ENCODE measurements at regions not wholly inside any gene's neighbourhood (a gene's known extent, or its start where the extent isn't known, plus 50 kb on each side); places are given as distances from the start of the nearest gene placed in this dataset.
"Not testable (repeated sequence)": the region's sequence is repeated elsewhere in the genome, so short reads cannot be mapped to it uniquely, and the experiment has no call there.

- H2BK12ac ChIP-seq (ENCODE audit: insufficient read length, low read depth, low read length); H3K27me3 Mint-ChIP-seq (ENCODE audit: low read depth); H4K8ac ChIP-seq (replicated peaks; ENCODE audit: insufficient read length, low read depth, low read length); H4K91ac ChIP-seq (ENCODE audit: insufficient read length, low read depth, low read length); H3K14ac ChIP-seq (ENCODE audit: insufficient read depth, low read length); H3K79me2 ChIP-seq (ENCODE audit: insufficient read depth, low read length); H2AK5ac ChIP-seq (ENCODE audit: insufficient read length, low read length); H3K27ac ChIP-seq (ENCODE audit: insufficient read length, low read depth, low read length); H3K23ac ChIP-seq (ENCODE audit: insufficient read length, low read depth, low read length); H2AFZ ChIP-seq (ENCODE audit: low read length); H3K18ac ChIP-seq (ENCODE audit: insufficient read length, low read depth, low read length); H4K20me1 ChIP-seq (ENCODE audit: control insufficient read depth, insufficient read depth, insufficient read length); H3K4me1 Mint-ChIP-seq; H3K23me2 ChIP-seq (ENCODE audit: insufficient read length, low read depth, low read length, poor library complexity, severe bottlenecking); H4K5ac ChIP-seq (ENCODE audit: insufficient read length, low read depth, low read length); H3K9ac ChIP-seq (ENCODE audit: extremely low read depth, insufficient read length, low read length); H3K4me2 ChIP-seq (ENCODE audit: insufficient read depth, insufficient read length, low read length); H3K56ac ChIP-seq (ENCODE audit: insufficient read length, low read depth, low read length); H2BK120ac ChIP-seq (ENCODE audit: low read depth, low read length, poor library complexity, severe bottlenecking); H2BK5ac ChIP-seq (ENCODE audit: insufficient read length, low read length); H3K9me3 ChIP-seq (ENCODE audit: control insufficient read depth, low read depth, low read length); H3K9me3 Mint-ChIP-seq; H2BK20ac ChIP-seq (ENCODE audit: low read depth, low read length, poor library complexity, severe bottlenecking); H3K36me3 Mint-ChIP-seq (ENCODE audit: insufficient read depth in 1 of 3, low read depth in 3 of 3); H3T11ph ChIP-seq (ENCODE audit: low read length); H3K27ac Mint-ChIP-seq; DNase-seq; H3K79me1 ChIP-seq (ENCODE audit: insufficient read depth, low read depth, low read length, poor library complexity, severe bottlenecking); H3K4ac ChIP-seq (ENCODE audit: low read depth, low read length); H3K27me3 ChIP-seq (ENCODE audit: insufficient read depth, low read length); H3K4me1 ChIP-seq (ENCODE audit: insufficient read depth, low read length); H3K4me3 Mint-ChIP-seq; H2BK15ac ChIP-seq (ENCODE audit: low read depth, low read length): not testable (repeated sequence)
- WGBS (ENCODE audit: extremely low coverage, insufficient read length, low lambda C conversion rate) = no CpG with 5 or more reads among the region's 43 CpGs
Measured at GRCh38 chr21:8428668-8429456, 2092.5 kb upstream of the TPTE start.

GRCh38 chr21:8434710-8435109 is 2086.7 kb upstream of the TPTE start:
- not testable (repeated sequence) for H3K4me3 Mint-ChIP-seq; H4K91ac ChIP-seq (ENCODE audit: insufficient read length, low read depth, low read length); H3K18ac ChIP-seq (ENCODE audit: insufficient read length, low read depth, low read length); H4K5ac ChIP-seq (ENCODE audit: insufficient read length, low read depth, low read length); H4K20me1 ChIP-seq (ENCODE audit: control insufficient read depth, insufficient read depth, insufficient read length); H3K9me3 ChIP-seq (ENCODE audit: control insufficient read depth, low read depth, low read length); H3K4ac ChIP-seq (ENCODE audit: low read depth, low read length); H3K9ac ChIP-seq (ENCODE audit: extremely low read depth, insufficient read length, low read length); H3K36me3 Mint-ChIP-seq (ENCODE audit: insufficient read depth in 1 of 3, low read depth in 3 of 3); H3K27ac ChIP-seq (ENCODE audit: insufficient read length, low read depth, low read length); H2BK12ac ChIP-seq (ENCODE audit: insufficient read length, low read depth, low read length); H3K23ac ChIP-seq (ENCODE audit: insufficient read length, low read depth, low read length); H3K27me3 Mint-ChIP-seq (ENCODE audit: low read depth); H4K8ac ChIP-seq (replicated peaks; ENCODE audit: insufficient read length, low read depth, low read length); DNase-seq; H3K27ac Mint-ChIP-seq; H2AK5ac ChIP-seq (ENCODE audit: insufficient read length, low read length); H3K79me1 ChIP-seq (ENCODE audit: insufficient read depth, low read depth, low read length, poor library complexity, severe bottlenecking); H2BK5ac ChIP-seq (ENCODE audit: insufficient read length, low read length); H2BK15ac ChIP-seq (ENCODE audit: low read depth, low read length); H3K14ac ChIP-seq (ENCODE audit: insufficient read depth, low read length); H3K9me3 Mint-ChIP-seq; H3T11ph ChIP-seq (ENCODE audit: low read length); H2BK120ac ChIP-seq (ENCODE audit: low read depth, low read length, poor library complexity, severe bottlenecking); H3K56ac ChIP-seq (ENCODE audit: insufficient read length, low read depth, low read length); H3K27me3 ChIP-seq (ENCODE audit: insufficient read depth, low read length); H3K4me2 ChIP-seq (ENCODE audit: insufficient read depth, insufficient read length, low read length); H2BK20ac ChIP-seq (ENCODE audit: low read depth, low read length, poor library complexity, severe bottlenecking); H3K79me2 ChIP-seq (ENCODE audit: insufficient read depth, low read length); H3K4me1 ChIP-seq (ENCODE audit: insufficient read depth, low read length); H2AFZ ChIP-seq (ENCODE audit: low read length); H3K23me2 ChIP-seq (ENCODE audit: insufficient read length, low read depth, low read length, poor library complexity, severe bottlenecking); H3K4me1 Mint-ChIP-seq
- no CpG with 5 or more reads among the region's 64 CpGs for WGBS (ENCODE audit: extremely low coverage, insufficient read length, low lambda C conversion rate)

Measured in H9 (cell line).